ENCODE measurements at regions not wholly inside any gene's neighbourhood (a gene's known extent, or its start where the extent isn't known, plus 50 kb on each side); places are given as distances from the start of the nearest gene placed in this dataset.

DNA sequence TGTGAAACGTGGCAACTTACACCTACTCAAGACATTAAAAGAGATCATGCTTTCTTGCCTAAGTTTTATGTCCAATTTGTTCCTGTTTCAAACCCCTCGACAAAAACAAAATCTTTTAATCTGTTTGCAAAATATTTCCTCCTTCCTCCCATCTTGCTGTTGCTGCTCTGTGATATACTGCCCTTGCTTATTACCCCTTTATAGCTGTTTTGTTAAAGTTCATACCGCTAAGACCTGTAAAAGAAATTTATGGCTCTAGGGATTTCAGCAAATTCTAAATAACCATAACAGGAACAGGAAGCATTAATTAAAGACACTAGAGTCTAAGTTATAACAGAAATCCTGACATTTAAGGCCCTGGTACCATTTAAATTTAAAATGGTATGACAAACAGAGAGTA lies 1268.2 kb upstream of the PIK3C3 start:
- TF ChIP-seq JUN (IDR thresholded peaks at IDR 0.05; ENCODE audit: borderline replicate concordance, insufficient read depth, insufficient read length, low read depth): no peak
- no peak for TF ChIP-seq POLR2AphosphoS5 (IDR thresholded peaks at IDR 0.05; ENCODE audit: insufficient read depth, low read depth, low read length)
- TF ChIP-seq POLR2A (IDR thresholded peaks at IDR 0.05; ENCODE audit: low read depth, low read length): no peak
- TF ChIP-seq CTCF (IDR thresholded peaks at IDR 0.05; ENCODE audit: extremely low read depth in 1 of 2, insufficient read depth in 1 of 2, low read depth in 1 of 2, low read length in 2 of 2): no peak
- TF ChIP-seq MYC (IDR thresholded peaks at IDR 0.05; ENCODE audit: low read depth, low read length): no peak
- TF ChIP-seq EZH2 (IDR thresholded peaks at IDR 0.05; ENCODE audit: borderline replicate concordance, low read depth, low read length, severe bottlenecking): no peak
- TF ChIP-seq FOS (IDR thresholded peaks at IDR 0.05; ENCODE audit: borderline replicate concordance, insufficient read depth, low read length): no peak
- TF ChIP-seq, protein P1, sequence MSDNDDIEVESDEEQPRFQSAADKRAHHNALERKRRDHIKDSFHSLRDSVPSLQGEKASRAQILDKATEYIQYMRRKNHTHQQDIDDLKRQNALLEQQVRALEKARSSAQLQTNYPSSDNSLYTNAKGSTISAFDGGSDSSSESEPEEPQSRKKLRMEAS (IDR thresholded peaks at IDR 0.05; ENCODE audit: insufficient read depth, insufficient read length): no peak
- no peak for TF ChIP-seq GATA2 (IDR thresholded peaks at IDR 0.05; ENCODE audit: insufficient read depth, insufficient read length, low read depth, low read length)
- no peaks in the 10 kb centered on the region for H3K79me2 ChIP-seq (ENCODE audit: control insufficient read depth, insufficient read depth, low read length)
- dilution Hi-C loops (cut with MboI; ENCODE audit: extremely low pct_ligation_motif_present, low sequenced_read_pairs): no loop called here
- H3K9me3 ChIP-seq (replicated peaks; ENCODE audit: control insufficient read depth, insufficient read depth, low read length): no peaks in the 10 kb centered on the region
- H3K9me1 ChIP-seq (replicated peaks; ENCODE audit: control insufficient read depth, extremely low read depth, insufficient read depth, low read length): no peaks in the 10 kb centered on the region
- H3K27me3 ChIP-seq (ENCODE audit: control insufficient read depth in 2 of 2, insufficient read depth in 2 of 2, low read length in 2 of 2): no peaks in the 10 kb centered on the region
- CTCF ChIA-PET: no interaction called here
- no peaks in the 10 kb centered on the region for H3K36me3 ChIP-seq (ENCODE audit: control insufficient read depth in 2 of 2, extremely low read depth in 1 of 2, insufficient read depth in 2 of 2, low read length in 2 of 2)
- no peak overlapping the region for H3K4me2 ChIP-seq (ENCODE audit: insufficient read depth, low read length)
- intact Hi-C loops (cut with micrococcal nuclease): no loop called here
- H3K27ac ChIP-seq (ENCODE audit: insufficient read depth, low read depth, low read length): no peak overlapping the region
- no peak for DNase-seq (ENCODE audit: low read depth, low spot score)
- H2AFZ ChIP-seq (ENCODE audit: low read depth, low read length): no peak overlapping the region
- BruUV-seq (replicated peaks): no TSS peak
- H4K20me1 ChIP-seq (replicated peaks; ENCODE audit: control insufficient read depth, extremely low read depth, insufficient read depth, low read length): no peaks in the 10 kb centered on the region
- no peaks in the 10 kb centered on the region for H3K4me1 ChIP-seq (ENCODE audit: control insufficient read depth, extremely low read depth, insufficient read depth, low read length)
- FAIRE-seq: no peak
- H3K9ac ChIP-seq (replicated peaks; ENCODE audit: extremely low read depth, insufficient read depth, low read length): no peak overlapping the region
- H3K4me3 ChIP-seq (replicated peaks in 1 of 3; ENCODE audit: insufficient read depth in 1 of 3, low read depth in 1 of 3, low read length in 3 of 3): no peak overlapping the region
- POLR2A ChIA-PET: no interaction called here

Measured in endothelial cell of umbilical vein (primary cell).